WTC11 (cell line): ENCODE measurements at regions not wholly inside any gene's neighbourhood (a gene's known extent, or its start where the extent isn't known, plus 50 kb on each side); places are given as distances from the start of the nearest gene placed in this dataset.

Experiments
- ATAC-seq: fragments of 200-7000 bp; cut with Tn5 transposase; 2 replicates; pipeline ENCODE4 v1.10.0; 2021; ENCODE audit warnings: mild to moderate bottlenecking, moderate library complexity
- CTCF ChIA-PET: fragments of 300-600 bp; sonication (Branson Sonifier 250); formaldehyde crosslinking; loops from one replicate; lab custom pipeline; 2021; ENCODE audit warnings: antibody characterized with exemption; lab: Charles Lee
- POLR2A ChIA-PET: fragments of 350-600 bp; sonication (Branson Sonifier 250); formaldehyde crosslinking; loops from one replicate; lab custom pipeline; 2021; ENCODE audit warnings: antibody characterized with exemption; lab: Charles Lee
- DNase-seq: peaks from one replicate; pipeline ENCODE4 v3.0.0; 2021; ENCODE audit warnings: low spot score
- H3K27ac Mint-ChIP-seq: 2 replicates; pipeline ENCODE4 v1.8.0; 2021; ENCODE audit warnings: mixed read lengths
- H3K27me3 Mint-ChIP-seq: 2 replicates; pipeline ENCODE4 v1.8.0; 2021; ENCODE audit warnings: low read depth, mild to moderate bottlenecking, moderate library complexity, mixed read lengths
- H3K36me3 Mint-ChIP-seq: 2 replicates; pipeline ENCODE4 v1.8.0; 2021; ENCODE audit warnings: mixed read lengths
- H3K4me1 Mint-ChIP-seq: 2 replicates; pipeline ENCODE4 v1.8.0; 2022; ENCODE audit warnings: mixed read lengths
- H3K4me3 Mint-ChIP-seq: 2 replicates; pipeline ENCODE4 v1.8.0; 2021; ENCODE audit warnings: mild to moderate bottlenecking, moderate library complexity, mixed read lengths
- H3K9me3 Mint-ChIP-seq: 2 replicates; pipeline ENCODE4 v1.8.0; 2021; ENCODE audit warnings: mixed read lengths
- ESRRA ChIP-seq: sonication (generic); formaldehyde crosslinking; IDR thresholded peaks from 2 replicates; pipeline ENCODE4 v1.8.1; 2022; ENCODE audit warnings: mild to moderate bottlenecking, missing genetic modification reagents, borderline replicate concordance
- GABPB1 ChIP-seq: sonication (generic); formaldehyde crosslinking; IDR thresholded peaks from 2 replicates; pipeline ENCODE4 v1.8.1; 2023; ENCODE audit warnings: mild to moderate bottlenecking, missing genetic modification reagents
- GRHL2 ChIP-seq: fragments of 250-450 bp; sonication (Bioruptor Pico); IDR thresholded peaks from 2 replicates; pipeline ENCODE4 v1.8.0; 2022; ENCODE audit warnings: mild to moderate bottlenecking, moderate library complexity; ENCODE audit not compliant: insufficient replicate concordance, severe bottlenecking
- IRF2 ChIP-seq: sonication (generic); formaldehyde crosslinking; IDR thresholded peaks from 2 replicates; pipeline ENCODE4 v1.8.0; 2022; ENCODE audit warnings: low read depth, missing genetic modification reagents, borderline replicate concordance
- JAZF1 ChIP-seq: fragments of 250-450 bp; sonication (Bioruptor Pico); IDR thresholded peaks from 2 replicates; pipeline ENCODE4 v1.9.0; 2021; ENCODE audit warnings: moderate library complexity, mild to moderate bottlenecking, inconsistent platforms
- MXD4 ChIP-seq: fragments of 250-450 bp; sonication (Bioruptor Pico); IDR thresholded peaks from 2 replicates; pipeline ENCODE4 v1.8.0; 2021; ENCODE audit warnings: mild to moderate bottlenecking, moderate library complexity, borderline replicate concordance
- NFE2L1 ChIP-seq: sonication (generic); formaldehyde crosslinking; IDR thresholded peaks from 2 replicates; pipeline ENCODE4 v1.8.1; 2023; ENCODE audit warnings: missing genetic modification reagents
- SMAD4 ChIP-seq: sonication (generic); formaldehyde crosslinking; IDR thresholded peaks from 2 replicates; pipeline ENCODE4 v1.8.0; 2022; ENCODE audit warnings: mild to moderate bottlenecking, missing genetic modification reagents
- TF ChIP-seq, protein P1 (sequence below): sonication (generic); formaldehyde crosslinking; IDR thresholded peaks from 2 replicates; pipeline ENCODE4 v1.8.1; 2023; ENCODE audit warnings: mild to moderate bottlenecking, missing genetic modification reagents
- TF ChIP-seq, protein P2 (sequence below): sonication (generic); formaldehyde crosslinking; IDR thresholded peaks from 2 replicates; pipeline ENCODE4 v1.8.1; 2023; ENCODE audit warnings: mild to moderate bottlenecking, missing genetic modification reagents, moderate library complexity
- TF ChIP-seq, protein P3 (sequence below): sonication (generic); formaldehyde crosslinking; IDR thresholded peaks from 2 replicates; pipeline ENCODE4 v1.8.0; 2023; ENCODE audit warnings: mild to moderate bottlenecking, missing genetic modification reagents
- TF ChIP-seq, protein P4 (sequence below): sonication (generic); formaldehyde crosslinking; IDR thresholded peaks from 2 replicates; pipeline ENCODE4 v1.8.0; 2023; ENCODE audit warnings: missing genetic modification reagents, mild to moderate bottlenecking, borderline replicate concordance
- TF ChIP-seq, protein P5 (sequence below): sonication (generic); formaldehyde crosslinking; IDR thresholded peaks from 2 replicates; pipeline ENCODE4 v1.8.0; 2022; ENCODE audit warnings: mild to moderate bottlenecking, missing genetic modification reagents
- TF ChIP-seq, protein P6 (sequence below): fragments of 250-450 bp; sonication (Bioruptor Pico); IDR thresholded peaks from 2 replicates; pipeline ENCODE4 v1.9.0; 2021; ENCODE audit warnings: moderate library complexity, mild to moderate bottlenecking, inconsistent platforms, borderline replicate concordance
- TF ChIP-seq, protein P7 (sequence below): sonication (generic); formaldehyde crosslinking; conservative IDR thresholded peaks from 2 replicates; pipeline ENCODE4 v1.8.1; 2023; ENCODE audit warnings: mild to moderate bottlenecking, low read depth, missing genetic modification reagents, moderate library complexity
- TF ChIP-seq, protein P8 (sequence below): fragments of 250-450 bp; sonication (Bioruptor Pico); IDR thresholded peaks from 2 replicates; pipeline ENCODE4 v1.9.0; 2021; ENCODE audit warnings: mild to moderate bottlenecking, borderline replicate concordance
- TF ChIP-seq, protein P9 (sequence below): fragments of 250-450 bp; sonication (Bioruptor Pico); IDR thresholded peaks from 2 replicates; pipeline ENCODE4 v1.9.0; 2021; ENCODE audit warnings: mild to moderate bottlenecking

DNA sequence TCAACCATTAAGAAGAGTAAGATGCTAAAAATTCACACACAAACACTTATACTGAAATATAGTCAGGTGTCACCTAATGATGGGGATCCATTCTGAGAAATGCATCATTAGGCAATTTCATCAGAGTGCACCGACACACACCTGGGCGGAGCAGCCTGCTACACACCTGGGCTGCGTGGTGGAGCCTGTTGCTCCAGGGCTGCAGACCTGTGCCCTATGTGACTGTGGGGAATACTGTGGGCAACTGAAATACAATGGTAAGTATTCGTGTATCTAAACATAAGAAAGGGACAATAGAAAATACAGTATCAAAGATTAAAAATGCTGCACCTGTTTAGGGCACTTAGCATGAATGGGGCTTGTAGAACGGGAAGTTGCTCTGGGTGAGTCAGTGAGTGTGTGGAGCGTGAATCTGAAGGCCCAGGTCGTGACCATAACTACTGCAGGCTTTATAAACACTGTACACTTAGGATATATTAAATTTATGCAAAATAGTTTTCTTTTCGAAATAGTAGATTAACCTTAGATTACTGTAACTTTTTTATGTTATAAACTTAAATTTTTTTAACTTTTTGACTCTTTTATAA is 124.4 kb upstream of the AFDN start:
- TF ChIP-seq ESRRA (CRISPR knock-in tag) (no peak), NFE2L1 (CRISPR knock-in tag) (no peak), GRHL2 (CRISPR knock-in tag) (no peak), IRF2 (CRISPR knock-in tag) (no peak), MXD4 (CRISPR knock-in tag) (no peak), JAZF1 (no peak), SMAD4 (CRISPR knock-in tag) (no peak), GABPB1 (no peak)
- TF ChIP-seq, protein P1, sequence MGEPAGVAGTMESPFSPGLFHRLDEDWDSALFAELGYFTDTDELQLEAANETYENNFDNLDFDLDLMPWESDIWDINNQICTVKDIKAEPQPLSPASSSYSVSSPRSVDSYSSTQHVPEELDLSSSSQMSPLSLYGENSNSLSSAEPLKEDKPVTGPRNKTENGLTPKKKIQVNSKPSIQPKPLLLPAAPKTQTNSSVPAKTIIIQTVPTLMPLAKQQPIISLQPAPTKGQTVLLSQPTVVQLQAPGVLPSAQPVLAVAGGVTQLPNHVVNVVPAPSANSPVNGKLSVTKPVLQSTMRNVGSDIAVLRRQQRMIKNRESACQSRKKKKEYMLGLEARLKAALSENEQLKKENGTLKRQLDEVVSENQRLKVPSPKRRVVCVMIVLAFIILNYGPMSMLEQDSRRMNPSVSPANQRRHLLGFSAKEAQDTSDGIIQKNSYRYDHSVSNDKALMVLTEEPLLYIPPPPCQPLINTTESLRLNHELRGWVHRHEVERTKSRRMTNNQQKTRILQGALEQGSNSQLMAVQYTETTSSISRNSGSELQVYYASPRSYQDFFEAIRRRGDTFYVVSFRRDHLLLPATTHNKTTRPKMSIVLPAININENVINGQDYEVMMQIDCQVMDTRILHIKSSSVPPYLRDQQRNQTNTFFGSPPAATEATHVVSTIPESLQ (CRISPR knock-in tag) = no peak
- TF ChIP-seq, protein P2, sequence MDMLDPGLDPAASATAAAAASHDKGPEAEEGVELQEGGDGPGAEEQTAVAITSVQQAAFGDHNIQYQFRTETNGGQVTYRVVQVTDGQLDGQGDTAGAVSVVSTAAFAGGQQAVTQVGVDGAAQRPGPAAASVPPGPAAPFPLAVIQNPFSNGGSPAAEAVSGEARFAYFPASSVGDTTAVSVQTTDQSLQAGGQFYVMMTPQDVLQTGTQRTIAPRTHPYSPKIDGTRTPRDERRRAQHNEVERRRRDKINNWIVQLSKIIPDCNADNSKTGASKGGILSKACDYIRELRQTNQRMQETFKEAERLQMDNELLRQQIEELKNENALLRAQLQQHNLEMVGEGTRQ (CRISPR knock-in tag) = no peak
- TF ChIP-seq, protein P3, sequence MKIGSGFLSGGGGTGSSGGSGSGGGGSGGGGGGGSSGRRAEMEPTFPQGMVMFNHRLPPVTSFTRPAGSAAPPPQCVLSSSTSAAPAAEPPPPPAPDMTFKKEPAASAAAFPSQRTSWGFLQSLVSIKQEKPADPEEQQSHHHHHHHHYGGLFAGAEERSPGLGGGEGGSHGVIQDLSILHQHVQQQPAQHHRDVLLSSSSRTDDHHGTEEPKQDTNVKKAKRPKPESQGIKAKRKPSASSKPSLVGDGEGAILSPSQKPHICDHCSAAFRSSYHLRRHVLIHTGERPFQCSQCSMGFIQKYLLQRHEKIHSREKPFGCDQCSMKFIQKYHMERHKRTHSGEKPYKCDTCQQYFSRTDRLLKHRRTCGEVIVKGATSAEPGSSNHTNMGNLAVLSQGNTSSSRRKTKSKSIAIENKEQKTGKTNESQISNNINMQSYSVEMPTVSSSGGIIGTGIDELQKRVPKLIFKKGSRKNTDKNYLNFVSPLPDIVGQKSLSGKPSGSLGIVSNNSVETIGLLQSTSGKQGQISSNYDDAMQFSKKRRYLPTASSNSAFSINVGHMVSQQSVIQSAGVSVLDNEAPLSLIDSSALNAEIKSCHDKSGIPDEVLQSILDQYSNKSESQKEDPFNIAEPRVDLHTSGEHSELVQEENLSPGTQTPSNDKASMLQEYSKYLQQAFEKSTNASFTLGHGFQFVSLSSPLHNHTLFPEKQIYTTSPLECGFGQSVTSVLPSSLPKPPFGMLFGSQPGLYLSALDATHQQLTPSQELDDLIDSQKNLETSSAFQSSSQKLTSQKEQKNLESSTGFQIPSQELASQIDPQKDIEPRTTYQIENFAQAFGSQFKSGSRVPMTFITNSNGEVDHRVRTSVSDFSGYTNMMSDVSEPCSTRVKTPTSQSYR (CRISPR knock-in tag) = no peak
- TF ChIP-seq, protein P4, sequence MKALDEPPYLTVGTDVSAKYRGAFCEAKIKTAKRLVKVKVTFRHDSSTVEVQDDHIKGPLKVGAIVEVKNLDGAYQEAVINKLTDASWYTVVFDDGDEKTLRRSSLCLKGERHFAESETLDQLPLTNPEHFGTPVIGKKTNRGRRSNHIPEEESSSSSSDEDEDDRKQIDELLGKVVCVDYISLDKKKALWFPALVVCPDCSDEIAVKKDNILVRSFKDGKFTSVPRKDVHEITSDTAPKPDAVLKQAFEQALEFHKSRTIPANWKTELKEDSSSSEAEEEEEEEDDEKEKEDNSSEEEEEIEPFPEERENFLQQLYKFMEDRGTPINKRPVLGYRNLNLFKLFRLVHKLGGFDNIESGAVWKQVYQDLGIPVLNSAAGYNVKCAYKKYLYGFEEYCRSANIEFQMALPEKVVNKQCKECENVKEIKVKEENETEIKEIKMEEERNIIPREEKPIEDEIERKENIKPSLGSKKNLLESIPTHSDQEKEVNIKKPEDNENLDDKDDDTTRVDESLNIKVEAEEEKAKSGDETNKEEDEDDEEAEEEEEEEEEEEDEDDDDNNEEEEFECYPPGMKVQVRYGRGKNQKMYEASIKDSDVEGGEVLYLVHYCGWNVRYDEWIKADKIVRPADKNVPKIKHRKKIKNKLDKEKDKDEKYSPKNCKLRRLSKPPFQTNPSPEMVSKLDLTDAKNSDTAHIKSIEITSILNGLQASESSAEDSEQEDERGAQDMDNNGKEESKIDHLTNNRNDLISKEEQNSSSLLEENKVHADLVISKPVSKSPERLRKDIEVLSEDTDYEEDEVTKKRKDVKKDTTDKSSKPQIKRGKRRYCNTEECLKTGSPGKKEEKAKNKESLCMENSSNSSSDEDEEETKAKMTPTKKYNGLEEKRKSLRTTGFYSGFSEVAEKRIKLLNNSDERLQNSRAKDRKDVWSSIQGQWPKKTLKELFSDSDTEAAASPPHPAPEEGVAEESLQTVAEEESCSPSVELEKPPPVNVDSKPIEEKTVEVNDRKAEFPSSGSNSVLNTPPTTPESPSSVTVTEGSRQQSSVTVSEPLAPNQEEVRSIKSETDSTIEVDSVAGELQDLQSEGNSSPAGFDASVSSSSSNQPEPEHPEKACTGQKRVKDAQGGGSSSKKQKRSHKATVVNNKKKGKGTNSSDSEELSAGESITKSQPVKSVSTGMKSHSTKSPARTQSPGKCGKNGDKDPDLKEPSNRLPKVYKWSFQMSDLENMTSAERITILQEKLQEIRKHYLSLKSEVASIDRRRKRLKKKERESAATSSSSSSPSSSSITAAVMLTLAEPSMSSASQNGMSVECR (CRISPR knock-in tag) = no peak
- TF ChIP-seq, protein P5, sequence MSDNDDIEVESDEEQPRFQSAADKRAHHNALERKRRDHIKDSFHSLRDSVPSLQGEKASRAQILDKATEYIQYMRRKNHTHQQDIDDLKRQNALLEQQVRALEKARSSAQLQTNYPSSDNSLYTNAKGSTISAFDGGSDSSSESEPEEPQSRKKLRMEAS (CRISPR knock-in tag) = no peak
- TF ChIP-seq, protein P6, sequence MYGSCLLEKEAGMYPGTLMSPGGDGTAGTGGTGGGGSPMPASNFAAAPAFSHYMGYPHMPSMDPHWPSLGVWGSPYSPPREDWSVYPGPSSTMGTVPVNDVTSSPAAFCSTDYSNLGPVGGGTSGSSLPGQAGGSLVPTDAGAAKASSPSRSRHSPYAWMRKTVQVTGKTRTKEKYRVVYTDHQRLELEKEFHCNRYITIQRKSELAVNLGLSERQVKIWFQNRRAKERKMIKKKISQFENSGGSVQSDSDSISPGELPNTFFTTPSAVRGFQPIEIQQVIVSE (CRISPR knock-in tag) = no peak
- TF ChIP-seq, protein P7, sequence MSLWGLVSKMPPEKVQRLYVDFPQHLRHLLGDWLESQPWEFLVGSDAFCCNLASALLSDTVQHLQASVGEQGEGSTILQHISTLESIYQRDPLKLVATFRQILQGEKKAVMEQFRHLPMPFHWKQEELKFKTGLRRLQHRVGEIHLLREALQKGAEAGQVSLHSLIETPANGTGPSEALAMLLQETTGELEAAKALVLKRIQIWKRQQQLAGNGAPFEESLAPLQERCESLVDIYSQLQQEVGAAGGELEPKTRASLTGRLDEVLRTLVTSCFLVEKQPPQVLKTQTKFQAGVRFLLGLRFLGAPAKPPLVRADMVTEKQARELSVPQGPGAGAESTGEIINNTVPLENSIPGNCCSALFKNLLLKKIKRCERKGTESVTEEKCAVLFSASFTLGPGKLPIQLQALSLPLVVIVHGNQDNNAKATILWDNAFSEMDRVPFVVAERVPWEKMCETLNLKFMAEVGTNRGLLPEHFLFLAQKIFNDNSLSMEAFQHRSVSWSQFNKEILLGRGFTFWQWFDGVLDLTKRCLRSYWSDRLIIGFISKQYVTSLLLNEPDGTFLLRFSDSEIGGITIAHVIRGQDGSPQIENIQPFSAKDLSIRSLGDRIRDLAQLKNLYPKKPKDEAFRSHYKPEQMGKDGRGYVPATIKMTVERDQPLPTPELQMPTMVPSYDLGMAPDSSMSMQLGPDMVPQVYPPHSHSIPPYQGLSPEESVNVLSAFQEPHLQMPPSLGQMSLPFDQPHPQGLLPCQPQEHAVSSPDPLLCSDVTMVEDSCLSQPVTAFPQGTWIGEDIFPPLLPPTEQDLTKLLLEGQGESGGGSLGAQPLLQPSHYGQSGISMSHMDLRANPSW (CRISPR knock-in tag) = no peak
- TF ChIP-seq, protein P8, sequence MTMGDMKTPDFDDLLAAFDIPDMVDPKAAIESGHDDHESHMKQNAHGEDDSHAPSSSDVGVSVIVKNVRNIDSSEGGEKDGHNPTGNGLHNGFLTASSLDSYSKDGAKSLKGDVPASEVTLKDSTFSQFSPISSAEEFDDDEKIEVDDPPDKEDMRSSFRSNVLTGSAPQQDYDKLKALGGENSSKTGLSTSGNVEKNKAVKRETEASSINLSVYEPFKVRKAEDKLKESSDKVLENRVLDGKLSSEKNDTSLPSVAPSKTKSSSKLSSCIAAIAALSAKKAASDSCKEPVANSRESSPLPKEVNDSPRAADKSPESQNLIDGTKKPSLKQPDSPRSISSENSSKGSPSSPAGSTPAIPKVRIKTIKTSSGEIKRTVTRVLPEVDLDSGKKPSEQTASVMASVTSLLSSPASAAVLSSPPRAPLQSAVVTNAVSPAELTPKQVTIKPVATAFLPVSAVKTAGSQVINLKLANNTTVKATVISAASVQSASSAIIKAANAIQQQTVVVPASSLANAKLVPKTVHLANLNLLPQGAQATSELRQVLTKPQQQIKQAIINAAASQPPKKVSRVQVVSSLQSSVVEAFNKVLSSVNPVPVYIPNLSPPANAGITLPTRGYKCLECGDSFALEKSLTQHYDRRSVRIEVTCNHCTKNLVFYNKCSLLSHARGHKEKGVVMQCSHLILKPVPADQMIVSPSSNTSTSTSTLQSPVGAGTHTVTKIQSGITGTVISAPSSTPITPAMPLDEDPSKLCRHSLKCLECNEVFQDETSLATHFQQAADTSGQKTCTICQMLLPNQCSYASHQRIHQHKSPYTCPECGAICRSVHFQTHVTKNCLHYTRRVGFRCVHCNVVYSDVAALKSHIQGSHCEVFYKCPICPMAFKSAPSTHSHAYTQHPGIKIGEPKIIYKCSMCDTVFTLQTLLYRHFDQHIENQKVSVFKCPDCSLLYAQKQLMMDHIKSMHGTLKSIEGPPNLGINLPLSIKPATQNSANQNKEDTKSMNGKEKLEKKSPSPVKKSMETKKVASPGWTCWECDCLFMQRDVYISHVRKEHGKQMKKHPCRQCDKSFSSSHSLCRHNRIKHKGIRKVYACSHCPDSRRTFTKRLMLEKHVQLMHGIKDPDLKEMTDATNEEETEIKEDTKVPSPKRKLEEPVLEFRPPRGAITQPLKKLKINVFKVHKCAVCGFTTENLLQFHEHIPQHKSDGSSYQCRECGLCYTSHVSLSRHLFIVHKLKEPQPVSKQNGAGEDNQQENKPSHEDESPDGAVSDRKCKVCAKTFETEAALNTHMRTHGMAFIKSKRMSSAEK (CRISPR knock-in tag) = no peak
- TF ChIP-seq, protein P9, sequence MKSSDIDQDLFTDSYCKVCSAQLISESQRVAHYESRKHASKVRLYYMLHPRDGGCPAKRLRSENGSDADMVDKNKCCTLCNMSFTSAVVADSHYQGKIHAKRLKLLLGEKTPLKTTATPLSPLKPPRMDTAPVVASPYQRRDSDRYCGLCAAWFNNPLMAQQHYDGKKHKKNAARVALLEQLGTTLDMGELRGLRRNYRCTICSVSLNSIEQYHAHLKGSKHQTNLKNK = no peak
- H3K27ac Mint-ChIP-seq = no peak overlapping the region
- H3K4me1 Mint-ChIP-seq = peaks cover 17% of the 10 kb centered on the region
- CTCF ChIA-PET = no interaction called here
- no peaks in the 10 kb centered on the region for H3K27me3 Mint-ChIP-seq
- no peak overlapping the region for H3K4me3 Mint-ChIP-seq
- no peak for DNase-seq
- POLR2A ChIA-PET = interaction anchor here (0.7 kb wide), 1 partner anchor 48 kb away, joined by 4 read pairs; no protein-coding TSS in a partner anchor
- no peak for ATAC-seq
- no peaks in the 10 kb centered on the region for H3K36me3 Mint-ChIP-seq
- no peaks in the 10 kb centered on the region for H3K9me3 Mint-ChIP-seq
